ENCODE measurements at regions not wholly inside any gene's neighbourhood (a gene's known extent, or its start where the extent isn't known, plus 50 kb on each side); places are given as distances from the start of the nearest gene placed in this dataset.
A peak's percentile ranks its signal among the peaks of the same experiment; 100 is the strongest.

DNA sequence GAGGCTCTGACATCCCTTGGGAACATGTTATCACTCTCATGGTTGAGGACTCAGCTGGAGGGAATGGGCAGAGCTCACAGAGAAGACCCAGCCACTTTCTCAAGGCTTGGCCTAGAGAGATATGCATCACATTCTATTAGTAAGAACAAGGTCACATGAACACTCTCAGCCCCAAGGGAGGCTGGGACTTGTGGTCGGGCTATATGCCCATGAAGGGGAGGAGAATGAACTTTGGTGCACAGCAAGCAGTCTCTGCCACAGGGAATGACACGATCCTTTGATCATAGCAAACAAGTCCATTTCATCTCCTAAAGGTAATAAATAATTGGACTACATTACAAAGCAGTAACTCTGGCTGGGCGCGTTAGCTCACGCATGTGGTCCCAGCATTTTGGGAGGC is 105.7 kb downstream of the SYF2 start:
- Histone ChIP-seq H3K4me2 (ENCODE audit: extremely low read depth, insufficient read depth, low read length) (no peak overlapping the region), H2AFZ (ENCODE audit: low read length) (no peak overlapping the region), H3K9me3 (ENCODE audit: control insufficient read depth, insufficient read depth, low read depth, low read length) (no peaks in the 10 kb centered on the region), H4K20me1 (ENCODE audit: control insufficient read depth, extremely low read depth, insufficient read depth, low read length) (no peaks in the 10 kb centered on the region), H3K79me2 (ENCODE audit: control insufficient read depth, insufficient read depth, low read length) (no peaks in the 10 kb centered on the region), H3K4me3 (replicated peaks in 1 of 4; ENCODE audit: control extremely low read depth in 1 of 4, insufficient read depth in 1 of 4, low read depth in 3 of 4, low read length in 4 of 4) (no peak overlapping the region), H3K27me3 (ENCODE audit: control insufficient read depth, insufficient read depth, low read length) (peaks cover 1% of the 10 kb centered on the region), H3K9ac (ENCODE audit: insufficient read depth, low read length) (no peak overlapping the region), H3K4me1 (ENCODE audit: control insufficient read depth, extremely low read depth, insufficient read depth, low read length) (no peaks in the 10 kb centered on the region), H3K27ac (ENCODE audit: insufficient read depth, low read length) (no peak overlapping the region), H3K36me3 (ENCODE audit: control insufficient read depth, insufficient read depth, low read length) (no peaks in the 10 kb centered on the region)
- no peak for DNase-seq (ENCODE audit: low read depth in 2 of 2)
- no peak for TF ChIP-seq EZH2 (IDR thresholded peaks at IDR 0.05; ENCODE audit: low read length, missing control alignments)
- TF ChIP-seq CTCF (conservative IDR thresholded peaks at IDR 0.05 in 1 of 2, IDR thresholded peaks at IDR 0.05 in 1 of 2; ENCODE audit: low read depth in 1 of 2, low read length in 2 of 2): no peak

- DNase-seq (ENCODE audit: low read depth in 2 of 2): peak in 1 of 2 donors; percentile 23
- no peaks in the 10 kb centered on the region for H3K36me3 ChIP-seq (ENCODE audit: control insufficient read depth, insufficient read depth, low read length)
- no peak overlapping the region for H3K4me3 ChIP-seq (replicated peaks in 1 of 4; ENCODE audit: control extremely low read depth in 1 of 4, insufficient read depth in 1 of 4, low read depth in 3 of 4, low read length in 4 of 4)
- H3K79me2 ChIP-seq (ENCODE audit: control insufficient read depth, insufficient read depth, low read length): no peaks in the 10 kb centered on the region
- no peaks in the 10 kb centered on the region for H3K4me1 ChIP-seq (ENCODE audit: control insufficient read depth, extremely low read depth, insufficient read depth, low read length)
- TF ChIP-seq CTCF (conservative IDR thresholded peaks at IDR 0.05 in 1 of 2, IDR thresholded peaks at IDR 0.05 in 1 of 2; ENCODE audit: low read depth in 1 of 2, low read length in 2 of 2): no peak
- no peak for TF ChIP-seq EZH2 (IDR thresholded peaks at IDR 0.05; ENCODE audit: low read length, missing control alignments)
- H4K20me1 ChIP-seq (ENCODE audit: control insufficient read depth, extremely low read depth, insufficient read depth, low read length): no peaks in the 10 kb centered on the region
- no peaks in the 10 kb centered on the region for H3K9me3 ChIP-seq (ENCODE audit: control insufficient read depth, insufficient read depth, low read depth, low read length)
- no peaks in the 10 kb centered on the region for H3K27me3 ChIP-seq (ENCODE audit: control insufficient read depth, insufficient read depth, low read length)
- no peak overlapping the region for H3K27ac ChIP-seq (ENCODE audit: insufficient read depth, low read length)
- no peak overlapping the region for H3K4me2 ChIP-seq (ENCODE audit: extremely low read depth, insufficient read depth, low read length)
- no peak overlapping the region for H3K9ac ChIP-seq (ENCODE audit: insufficient read depth, low read length)
- H2AFZ ChIP-seq (ENCODE audit: low read length): no peak overlapping the region
Observed at GRCh38 chr1:25123551-25123950, 108.8 kb downstream of the SYF2 start.

GRCh38 chr1:25122747-25123146 is 109.6 kb downstream of the SYF2 start:
- Histone ChIP-seq H3K9me3 (ENCODE audit: control insufficient read depth, insufficient read depth, low read depth, low read length) (no peaks in the 10 kb centered on the region), H3K4me1 (ENCODE audit: control insufficient read depth, extremely low read depth, insufficient read depth, low read length) (no peaks in the 10 kb centered on the region), H2AFZ (ENCODE audit: low read length) (no peak overlapping the region), H3K79me2 (ENCODE audit: control insufficient read depth, insufficient read depth, low read length) (no peaks in the 10 kb centered on the region), H4K20me1 (ENCODE audit: control insufficient read depth, extremely low read depth, insufficient read depth, low read length) (no peaks in the 10 kb centered on the region), H3K4me2 (ENCODE audit: extremely low read depth, insufficient read depth, low read length) (no peak overlapping the region), H3K27ac (ENCODE audit: insufficient read depth, low read length) (no peak overlapping the region), H3K27me3 (ENCODE audit: control insufficient read depth, insufficient read depth, low read length) (no peaks in the 10 kb centered on the region), H3K4me3 (replicated peaks in 1 of 4; ENCODE audit: control extremely low read depth in 1 of 4, insufficient read depth in 1 of 4, low read depth in 3 of 4, low read length in 4 of 4) (no peak overlapping the region), H3K9ac (ENCODE audit: insufficient read depth, low read length) (no peak overlapping the region), H3K36me3 (ENCODE audit: control insufficient read depth, insufficient read depth, low read length) (no peaks in the 10 kb centered on the region)
- TF ChIP-seq CTCF (conservative IDR thresholded peaks at IDR 0.05 in 1 of 2, IDR thresholded peaks at IDR 0.05 in 1 of 2; ENCODE audit: low read depth in 1 of 2, low read length in 2 of 2): no peak
- no peak for DNase-seq (ENCODE audit: low read depth in 2 of 2)
